GM10266 (cell line): ENCODE measurements at regions not wholly inside any gene's neighbourhood (a gene's known extent, or its start where the extent isn't known, plus 50 kb on each side); places are given as distances from the start of the nearest gene placed in this dataset.

Source experiments
- DNase-seq: peaks from one replicate; pipeline ENCODE4 v3.0.0; 2012; ENCODE audit errors: extremely low spot score
- TF ChIP-seq, protein P1 (sequence below): IDR thresholded peaks from 2 replicates; pipeline ENCODE4 v1.5.1; 2012; ENCODE audit warnings: mild to moderate bottlenecking, low read depth; ENCODE audit not compliant: control insufficient read depth, insufficient read depth; ENCODE audit errors: missing control alignments

DNA sequence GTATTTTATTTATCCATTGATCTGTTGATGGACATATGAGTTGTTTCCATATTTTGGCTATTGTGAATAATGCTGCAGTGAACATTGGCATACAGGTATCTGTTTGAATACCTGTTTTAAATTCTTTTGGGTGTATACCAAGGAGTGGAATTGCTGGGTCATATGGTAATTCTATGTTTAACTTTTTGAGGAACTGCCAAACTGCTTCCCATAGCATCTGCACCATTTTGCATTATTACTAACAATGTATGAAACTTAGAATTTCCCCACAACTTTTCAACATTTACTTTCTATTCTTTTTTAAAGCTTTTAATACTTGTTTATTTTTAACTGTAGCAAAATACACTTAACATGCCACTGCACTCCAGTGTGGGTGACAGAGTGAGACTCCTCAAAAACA is 57.0 kb upstream of the MSN start:
- DNase-seq, result no peak
- TF ChIP-seq, protein P1, sequence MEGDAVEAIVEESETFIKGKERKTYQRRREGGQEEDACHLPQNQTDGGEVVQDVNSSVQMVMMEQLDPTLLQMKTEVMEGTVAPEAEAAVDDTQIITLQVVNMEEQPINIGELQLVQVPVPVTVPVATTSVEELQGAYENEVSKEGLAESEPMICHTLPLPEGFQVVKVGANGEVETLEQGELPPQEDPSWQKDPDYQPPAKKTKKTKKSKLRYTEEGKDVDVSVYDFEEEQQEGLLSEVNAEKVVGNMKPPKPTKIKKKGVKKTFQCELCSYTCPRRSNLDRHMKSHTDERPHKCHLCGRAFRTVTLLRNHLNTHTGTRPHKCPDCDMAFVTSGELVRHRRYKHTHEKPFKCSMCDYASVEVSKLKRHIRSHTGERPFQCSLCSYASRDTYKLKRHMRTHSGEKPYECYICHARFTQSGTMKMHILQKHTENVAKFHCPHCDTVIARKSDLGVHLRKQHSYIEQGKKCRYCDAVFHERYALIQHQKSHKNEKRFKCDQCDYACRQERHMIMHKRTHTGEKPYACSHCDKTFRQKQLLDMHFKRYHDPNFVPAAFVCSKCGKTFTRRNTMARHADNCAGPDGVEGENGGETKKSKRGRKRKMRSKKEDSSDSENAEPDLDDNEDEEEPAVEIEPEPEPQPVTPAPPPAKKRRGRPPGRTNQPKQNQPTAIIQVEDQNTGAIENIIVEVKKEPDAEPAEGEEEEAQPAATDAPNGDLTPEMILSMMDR, result no peak

DNA sequence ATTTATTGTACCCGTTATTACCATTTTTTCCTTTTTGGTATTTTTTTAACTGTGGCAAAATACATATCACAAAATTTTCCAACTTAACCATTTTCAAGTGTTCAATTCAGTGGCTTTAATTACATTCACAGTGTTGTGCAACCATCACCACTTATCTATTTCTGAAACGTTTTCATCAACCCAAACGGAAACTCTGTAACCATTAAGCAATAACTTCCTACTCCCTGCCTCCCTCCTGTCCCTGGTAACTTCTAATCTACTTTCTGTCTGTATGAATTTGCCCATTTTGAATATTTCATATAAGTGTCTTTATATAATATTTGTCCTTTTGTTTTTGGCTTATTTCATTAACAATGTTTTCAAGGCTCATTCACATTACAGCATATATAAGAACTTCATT is 57.4 kb upstream of the MSN start:
- no peak for DNase-seq
- TF ChIP-seq, protein P1, result no peak

DNA sequence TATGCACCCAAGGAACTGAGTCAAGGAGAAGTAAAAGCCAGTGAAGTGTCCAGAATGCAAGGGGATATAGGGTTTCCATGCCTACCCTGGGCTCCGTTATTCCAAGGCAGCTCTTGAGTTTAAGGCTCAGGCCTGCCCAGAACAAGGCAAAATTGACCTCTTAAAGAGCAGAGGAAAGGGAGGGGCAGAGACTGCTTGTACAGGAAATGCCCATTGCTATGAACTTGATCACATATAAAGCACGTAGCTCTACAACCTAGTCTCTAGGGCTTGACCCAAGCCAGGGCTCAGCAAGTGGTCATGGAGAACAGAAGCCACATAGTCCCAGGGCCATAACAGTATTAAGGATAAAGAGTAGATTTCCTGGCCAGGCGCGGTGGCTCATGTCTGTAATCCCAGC is 58.2 kb upstream of the MSN start:
- no peak for DNase-seq
- TF ChIP-seq, protein P1, result no peak

DNA sequence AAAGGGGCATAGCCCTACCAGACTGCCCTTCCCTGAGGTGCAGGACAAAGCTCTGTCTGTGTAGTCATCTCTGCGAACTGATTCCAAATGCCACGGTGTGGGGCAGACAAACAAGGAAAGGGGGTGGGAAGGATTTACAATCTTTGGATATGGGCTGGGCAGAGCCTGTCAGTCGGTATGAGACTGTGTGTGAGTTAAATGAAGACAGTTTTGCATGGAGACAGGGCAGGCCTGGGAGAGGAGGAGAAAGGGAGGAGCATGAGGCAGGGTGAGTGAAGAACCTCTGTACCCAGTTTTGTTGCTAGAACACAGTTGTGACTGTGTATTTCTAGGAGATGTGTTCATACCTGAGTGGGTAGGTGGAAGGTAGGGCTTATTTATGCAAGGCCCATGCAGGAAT is 59.4 kb upstream of the MSN start:
- TF ChIP-seq, protein P1, result no peak

DNA sequence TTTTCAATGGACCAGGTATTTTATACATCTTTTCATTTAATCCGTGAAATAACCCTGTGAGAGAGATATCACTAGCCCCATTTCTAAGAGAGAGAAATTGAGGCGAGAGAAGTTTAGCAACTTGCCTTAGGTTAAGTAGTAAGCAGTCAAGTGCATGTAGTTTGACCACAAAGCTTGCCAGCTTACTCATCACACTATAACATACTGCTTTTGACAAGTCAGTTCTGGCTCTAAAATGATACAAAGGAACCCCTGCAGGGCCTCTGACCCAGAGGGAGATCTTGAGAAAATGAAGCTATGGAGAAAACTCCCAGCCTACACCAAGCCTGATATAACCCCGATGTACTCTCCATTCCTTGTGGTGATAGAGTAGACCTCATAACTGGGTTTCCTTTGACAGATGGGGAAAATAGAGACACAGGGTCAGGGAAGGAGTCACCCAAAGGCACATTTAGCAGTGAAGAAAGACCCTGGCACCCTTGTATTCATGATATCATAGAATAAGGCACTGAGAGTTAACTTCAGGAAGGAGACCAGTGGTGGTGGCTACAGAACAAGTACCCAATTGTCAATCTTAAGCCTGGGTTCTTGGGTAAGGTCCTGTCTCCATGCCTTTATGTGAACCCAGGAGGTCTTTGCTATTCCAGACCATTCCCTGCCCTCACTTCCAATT is 60.2 kb upstream of the MSN start:
- no peak for DNase-seq
- TF ChIP-seq, protein P1, result no peak

More for the DNA sequence above, 59.4 kb upstream of the MSN start:
- DNase-seq, result no peak

DNA sequence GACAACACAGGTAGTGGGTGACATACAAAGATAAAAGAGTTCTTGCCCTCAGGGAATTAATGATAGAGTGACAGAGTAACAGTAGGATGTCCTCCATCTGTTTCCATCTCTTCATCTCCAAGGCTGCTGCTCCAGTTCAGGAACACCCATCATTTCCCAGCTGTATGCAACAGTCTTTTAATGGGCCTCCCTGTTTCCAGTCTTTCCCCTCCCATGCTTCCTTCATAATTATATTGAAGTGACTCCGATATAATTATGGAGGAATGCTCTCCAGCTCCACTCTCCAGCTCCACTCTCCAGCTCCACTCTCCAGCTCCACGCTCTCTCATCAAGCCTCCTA is 65.3 kb upstream of the MSN start:
- DNase-seq, result no peak
- TF ChIP-seq, protein P1, result no peak

DNA sequence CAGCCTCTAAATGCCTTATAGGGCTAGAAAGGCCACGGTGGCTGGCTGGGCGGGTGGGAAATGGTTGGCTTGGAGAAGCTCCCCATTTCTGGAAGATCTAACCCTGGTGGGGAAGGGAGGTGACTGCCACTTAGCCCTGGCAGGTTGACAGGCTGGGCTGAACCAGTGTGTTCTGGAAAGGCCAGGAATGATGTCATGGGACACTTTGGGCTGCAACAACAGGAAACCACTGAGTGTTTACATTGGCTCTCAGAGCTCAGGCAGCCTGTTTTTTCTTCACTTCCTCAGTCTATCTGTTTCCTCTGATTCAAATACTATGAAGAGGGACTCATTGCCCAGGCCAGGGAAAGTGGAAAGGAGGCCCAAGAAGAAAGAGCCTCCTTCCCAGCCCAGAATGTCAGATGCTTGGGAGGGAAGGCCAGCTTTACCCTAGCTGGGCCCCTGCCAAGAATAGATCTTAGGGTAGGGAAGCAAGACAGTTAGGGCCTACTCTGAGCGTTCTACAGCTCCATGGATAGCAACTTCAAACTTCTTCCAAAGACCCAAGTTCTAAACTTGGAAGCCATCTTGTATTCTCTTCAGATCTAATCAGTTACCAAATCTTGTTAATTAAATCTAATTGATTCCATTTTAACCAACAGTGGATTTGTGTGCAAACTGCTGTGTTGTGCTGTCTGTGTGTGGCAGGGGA is 65.8 kb upstream of the MSN start:
- TF ChIP-seq, protein P1, result no peak
- DNase-seq, result no peak
